ENCODE measurements at regions not wholly inside any gene's neighbourhood (a gene's known extent, or its start where the extent isn't known, plus 50 kb on each side); places are given as distances from the start of the nearest gene placed in this dataset.

- Histone ChIP-seq H4K20me1 (replicated peaks; ENCODE audit: insufficient read depth) (no peaks in the 10 kb centered on the region), H3K27me3 (ENCODE audit: insufficient read depth) (no peaks in the 10 kb centered on the region), H3K4me1 (ENCODE audit: insufficient read depth) (no peaks in the 10 kb centered on the region; the same call in 1 of the 2 replicates), H3K9me2 (ENCODE audit: insufficient read depth) (peaks cover 3% of the 10 kb centered on the region; the same call in 1 of the 2 replicates), H3K27ac (ENCODE audit: low read depth) (no peak overlapping the region), H3K4me3 (no peak overlapping the region), H3F3A (replicated peaks; ENCODE audit: low read depth) (no peaks in the 10 kb centered on the region), H3K79me2 (replicated peaks; ENCODE audit: insufficient read depth) (no peaks in the 10 kb centered on the region), H3K36me3 (ENCODE audit: insufficient read depth) (no peaks in the 10 kb centered on the region), H2AFZ (no peak overlapping the region), H3K4me2 (no peak overlapping the region)
- Mint-ChIP-seq H3K9me3 (no peaks in the 10 kb centered on the region), H3K4me1 (peaks cover 7% of the 10 kb centered on the region; the same call in 2 of the 3 replicates), H3K4me3 (no peak overlapping the region), H3K36me3 (ENCODE audit: low read depth) (no peaks in the 10 kb centered on the region), H3K27me3 (ENCODE audit: insufficient read depth, low read depth, poor library complexity) (peaks cover 4% of the 10 kb centered on the region), H3K27ac (no peak overlapping the region)
- TF ChIP-seq ZNF331 (CRISPR knock-in tag; IDR thresholded peaks at IDR 0.05; ENCODE audit: low read depth), result no peak
- TF ChIP-seq, protein P1, sequence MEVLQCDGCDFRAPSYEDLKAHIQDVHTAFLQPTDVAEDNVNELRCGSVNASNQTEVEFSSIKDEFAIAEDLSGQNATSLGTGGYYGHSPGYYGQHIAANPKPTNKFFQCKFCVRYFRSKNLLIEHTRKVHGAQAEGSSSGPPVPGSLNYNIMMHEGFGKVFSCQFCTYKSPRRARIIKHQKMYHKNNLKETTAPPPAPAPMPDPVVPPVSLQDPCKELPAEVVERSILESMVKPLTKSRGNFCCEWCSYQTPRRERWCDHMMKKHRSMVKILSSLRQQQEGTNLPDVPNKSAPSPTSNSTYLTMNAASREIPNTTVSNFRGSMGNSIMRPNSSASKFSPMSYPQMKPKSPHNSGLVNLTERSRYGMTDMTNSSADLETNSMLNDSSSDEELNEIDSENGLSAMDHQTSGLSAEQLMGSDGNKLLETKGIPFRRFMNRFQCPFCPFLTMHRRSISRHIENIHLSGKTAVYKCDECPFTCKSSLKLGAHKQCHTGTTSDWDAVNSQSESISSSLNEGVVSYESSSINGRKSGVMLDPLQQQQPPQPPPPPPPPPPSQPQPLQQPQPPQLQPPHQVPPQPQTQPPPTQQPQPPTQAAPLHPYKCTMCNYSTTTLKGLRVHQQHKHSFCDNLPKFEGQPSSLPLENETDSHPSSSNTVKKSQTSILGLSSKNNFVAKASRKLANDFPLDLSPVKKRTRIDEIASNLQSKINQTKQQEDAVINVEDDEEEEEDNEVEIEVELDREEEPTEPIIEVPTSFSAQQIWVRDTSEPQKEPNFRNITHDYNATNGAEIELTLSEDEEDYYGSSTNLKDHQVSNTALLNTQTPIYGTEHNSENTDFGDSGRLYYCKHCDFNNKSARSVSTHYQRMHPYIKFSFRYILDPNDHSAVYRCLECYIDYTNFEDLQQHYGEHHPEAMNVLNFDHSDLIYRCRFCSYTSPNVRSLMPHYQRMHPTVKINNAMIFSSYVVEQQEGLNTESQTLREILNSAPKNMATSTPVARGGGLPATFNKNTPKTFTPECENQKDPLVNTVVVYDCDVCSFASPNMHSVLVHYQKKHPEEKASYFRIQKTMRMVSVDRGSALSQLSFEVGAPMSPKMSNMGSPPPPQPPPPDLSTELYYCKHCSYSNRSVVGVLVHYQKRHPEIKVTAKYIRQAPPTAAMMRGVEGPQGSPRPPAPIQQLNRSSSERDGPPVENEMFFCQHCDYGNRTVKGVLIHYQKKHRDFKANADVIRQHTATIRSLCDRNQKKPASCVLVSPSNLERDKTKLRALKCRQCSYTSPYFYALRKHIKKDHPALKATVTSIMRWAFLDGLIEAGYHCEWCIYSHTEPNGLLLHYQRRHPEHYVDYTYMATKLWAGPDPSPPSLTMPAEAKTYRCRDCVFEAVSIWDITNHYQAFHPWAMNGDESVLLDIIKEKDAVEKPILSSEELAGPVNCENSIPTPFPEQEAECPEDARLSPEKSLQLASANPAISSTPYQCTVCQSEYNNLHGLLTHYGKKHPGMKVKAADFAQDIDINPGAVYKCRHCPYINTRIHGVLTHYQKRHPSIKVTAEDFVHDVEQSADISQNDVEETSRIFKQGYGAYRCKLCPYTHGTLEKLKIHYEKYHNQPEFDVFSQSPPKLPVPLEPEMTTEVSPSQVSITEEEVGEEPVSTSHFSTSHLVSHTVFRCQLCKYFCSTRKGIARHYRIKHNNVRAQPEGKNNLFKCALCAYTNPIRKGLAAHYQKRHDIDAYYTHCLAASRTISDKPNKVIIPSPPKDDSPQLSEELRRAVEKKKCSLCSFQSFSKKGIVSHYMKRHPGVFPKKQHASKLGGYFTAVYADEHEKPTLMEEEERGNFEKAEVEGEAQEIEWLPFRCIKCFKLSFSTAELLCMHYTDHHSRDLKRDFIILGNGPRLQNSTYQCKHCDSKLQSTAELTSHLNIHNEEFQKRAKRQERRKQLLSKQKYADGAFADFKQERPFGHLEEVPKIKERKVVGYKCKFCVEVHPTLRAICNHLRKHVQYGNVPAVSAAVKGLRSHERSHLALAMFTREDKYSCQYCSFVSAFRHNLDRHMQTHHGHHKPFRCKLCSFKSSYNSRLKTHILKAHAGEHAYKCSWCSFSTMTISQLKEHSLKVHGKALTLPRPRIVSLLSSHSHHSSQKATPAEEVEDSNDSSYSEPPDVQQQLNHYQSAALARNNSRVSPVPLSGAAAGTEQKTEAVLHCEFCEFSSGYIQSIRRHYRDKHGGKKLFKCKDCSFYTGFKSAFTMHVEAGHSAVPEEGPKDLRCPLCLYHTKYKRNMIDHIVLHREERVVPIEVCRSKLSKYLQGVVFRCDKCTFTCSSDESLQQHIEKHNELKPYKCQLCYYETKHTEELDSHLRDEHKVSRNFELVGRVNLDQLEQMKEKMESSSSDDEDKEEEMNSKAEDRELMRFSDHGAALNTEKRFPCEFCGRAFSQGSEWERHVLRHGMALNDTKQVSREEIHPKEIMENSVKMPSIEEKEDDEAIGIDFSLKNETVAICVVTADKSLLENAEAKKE (CRISPR knock-in tag; IDR thresholded peaks at IDR 0.05), result no peak
- TF ChIP-seq EZH2phosphoT487 (IDR thresholded peaks at IDR 0.05; ENCODE audit: unreplicated experiment), result no peak
- no peak for TF ChIP-seq EZH2 (IDR thresholded peaks at IDR 0.05; ENCODE audit: low read depth, unreplicated experiment)
- TF ChIP-seq POLR2AphosphoS5 (IDR thresholded peaks at IDR 0.05; ENCODE audit: low read depth), result no peak
- TF ChIP-seq NANOG (IDR thresholded peaks at IDR 0.05; ENCODE audit: borderline replicate concordance), result no peak
- TF ChIP-seq, protein P2, sequence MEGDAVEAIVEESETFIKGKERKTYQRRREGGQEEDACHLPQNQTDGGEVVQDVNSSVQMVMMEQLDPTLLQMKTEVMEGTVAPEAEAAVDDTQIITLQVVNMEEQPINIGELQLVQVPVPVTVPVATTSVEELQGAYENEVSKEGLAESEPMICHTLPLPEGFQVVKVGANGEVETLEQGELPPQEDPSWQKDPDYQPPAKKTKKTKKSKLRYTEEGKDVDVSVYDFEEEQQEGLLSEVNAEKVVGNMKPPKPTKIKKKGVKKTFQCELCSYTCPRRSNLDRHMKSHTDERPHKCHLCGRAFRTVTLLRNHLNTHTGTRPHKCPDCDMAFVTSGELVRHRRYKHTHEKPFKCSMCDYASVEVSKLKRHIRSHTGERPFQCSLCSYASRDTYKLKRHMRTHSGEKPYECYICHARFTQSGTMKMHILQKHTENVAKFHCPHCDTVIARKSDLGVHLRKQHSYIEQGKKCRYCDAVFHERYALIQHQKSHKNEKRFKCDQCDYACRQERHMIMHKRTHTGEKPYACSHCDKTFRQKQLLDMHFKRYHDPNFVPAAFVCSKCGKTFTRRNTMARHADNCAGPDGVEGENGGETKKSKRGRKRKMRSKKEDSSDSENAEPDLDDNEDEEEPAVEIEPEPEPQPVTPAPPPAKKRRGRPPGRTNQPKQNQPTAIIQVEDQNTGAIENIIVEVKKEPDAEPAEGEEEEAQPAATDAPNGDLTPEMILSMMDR (conservative IDR thresholded peaks at IDR 0.05; ENCODE audit: low read depth in 2 of 2), result no peak
- no peak for TF ChIP-seq STAT1 (IDR thresholded peaks at IDR 0.05; ENCODE audit: unreplicated experiment)
- no peak for TF ChIP-seq JUNB (IDR thresholded peaks at IDR 0.05; ENCODE audit: unreplicated experiment)
- no peak for TF ChIP-seq ETS1 (IDR thresholded peaks at IDR 0.05)
- TF ChIP-seq CREB1 (CRISPR knock-in tag; IDR thresholded peaks at IDR 0.05; ENCODE audit: low read depth), result no peak
- TF ChIP-seq ZNF114 (CRISPR knock-in tag; IDR thresholded peaks at IDR 0.05), result no peak
- TF ChIP-seq, protein P3, sequence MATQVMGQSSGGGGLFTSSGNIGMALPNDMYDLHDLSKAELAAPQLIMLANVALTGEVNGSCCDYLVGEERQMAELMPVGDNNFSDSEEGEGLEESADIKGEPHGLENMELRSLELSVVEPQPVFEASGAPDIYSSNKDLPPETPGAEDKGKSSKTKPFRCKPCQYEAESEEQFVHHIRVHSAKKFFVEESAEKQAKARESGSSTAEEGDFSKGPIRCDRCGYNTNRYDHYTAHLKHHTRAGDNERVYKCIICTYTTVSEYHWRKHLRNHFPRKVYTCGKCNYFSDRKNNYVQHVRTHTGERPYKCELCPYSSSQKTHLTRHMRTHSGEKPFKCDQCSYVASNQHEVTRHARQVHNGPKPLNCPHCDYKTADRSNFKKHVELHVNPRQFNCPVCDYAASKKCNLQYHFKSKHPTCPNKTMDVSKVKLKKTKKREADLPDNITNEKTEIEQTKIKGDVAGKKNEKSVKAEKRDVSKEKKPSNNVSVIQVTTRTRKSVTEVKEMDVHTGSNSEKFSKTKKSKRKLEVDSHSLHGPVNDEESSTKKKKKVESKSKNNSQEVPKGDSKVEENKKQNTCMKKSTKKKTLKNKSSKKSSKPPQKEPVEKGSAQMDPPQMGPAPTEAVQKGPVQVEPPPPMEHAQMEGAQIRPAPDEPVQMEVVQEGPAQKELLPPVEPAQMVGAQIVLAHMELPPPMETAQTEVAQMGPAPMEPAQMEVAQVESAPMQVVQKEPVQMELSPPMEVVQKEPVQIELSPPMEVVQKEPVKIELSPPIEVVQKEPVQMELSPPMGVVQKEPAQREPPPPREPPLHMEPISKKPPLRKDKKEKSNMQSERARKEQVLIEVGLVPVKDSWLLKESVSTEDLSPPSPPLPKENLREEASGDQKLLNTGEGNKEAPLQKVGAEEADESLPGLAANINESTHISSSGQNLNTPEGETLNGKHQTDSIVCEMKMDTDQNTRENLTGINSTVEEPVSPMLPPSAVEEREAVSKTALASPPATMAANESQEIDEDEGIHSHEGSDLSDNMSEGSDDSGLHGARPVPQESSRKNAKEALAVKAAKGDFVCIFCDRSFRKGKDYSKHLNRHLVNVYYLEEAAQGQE (IDR thresholded peaks at IDR 0.05; ENCODE audit: unreplicated experiment), result no peak
- no peak for DNase-seq (ENCODE audit: low spot score)
- no peak for ATAC-seq
These were observed 296.4 kb downstream of the ETS1 start for GRCh38 chr11:128291007-128291406.

Data from GM23338 (cell line).